Glutamatergic neuron (in vitro differentiated cells): ENCODE measurements at regions not wholly inside any gene's neighbourhood (a gene's known extent, or its start where the extent isn't known, plus 50 kb on each side); places are given as distances from the start of the nearest gene placed in this dataset.

Experiments
- DNase-seq: peaks from one replicate; pipeline ENCODE4 v3.0.0; 2022
- H3K27ac Mint-ChIP-seq: one replicate; pipeline ENCODE4 v1.8.0; 2020; ENCODE audit warnings: mild to moderate bottlenecking, mixed read lengths, inconsistent platforms; ENCODE audit not compliant: unreplicated experiment
- H3K27me3 Mint-ChIP-seq: one replicate; pipeline ENCODE4 v1.8.0; 2020; ENCODE audit warnings: mild to moderate bottlenecking, moderate library complexity, mixed read lengths, inconsistent platforms; ENCODE audit not compliant: unreplicated experiment
- H3K36me3 Mint-ChIP-seq: one replicate; pipeline ENCODE4 v1.8.0; 2020; ENCODE audit warnings: mild to moderate bottlenecking, mixed read lengths, inconsistent platforms; ENCODE audit not compliant: unreplicated experiment
- H3K4me1 Mint-ChIP-seq: one replicate; pipeline ENCODE4 v1.8.0; 2020; ENCODE audit warnings: mild to moderate bottlenecking, low read depth, mixed read lengths, inconsistent platforms; ENCODE audit not compliant: unreplicated experiment
- H3K4me3 Mint-ChIP-seq: one replicate; pipeline ENCODE4 v1.8.0; 2020; ENCODE audit warnings: mild to moderate bottlenecking, mixed read lengths, inconsistent platforms; ENCODE audit not compliant: unreplicated experiment
- H3K9me3 Mint-ChIP-seq: one replicate; pipeline ENCODE4 v1.8.0; 2020; ENCODE audit warnings: mild to moderate bottlenecking, moderate library complexity, mixed read lengths, inconsistent platforms; ENCODE audit not compliant: unreplicated experiment
- TF ChIP-seq, protein P1 (sequence below): fragments of 200-600 bp; sonication (generic); IDR thresholded peaks from one replicate; pipeline ENCODE4 v1.5.0; 2021; ENCODE audit not compliant: partially characterized antibody, unreplicated experiment

GRCh38 chr13:55361141-55361540 lies 1779.6 kb upstream of the PRR20A start:
- no peaks in the 10 kb centered on the region for H3K27me3 Mint-ChIP-seq
- no peak for DNase-seq
- no peaks in the 10 kb centered on the region for H3K9me3 Mint-ChIP-seq
- peaks cover 2% of the 10 kb centered on the region for H3K4me1 Mint-ChIP-seq
- H3K36me3 Mint-ChIP-seq: no peaks in the 10 kb centered on the region
- H3K4me3 Mint-ChIP-seq: no peak overlapping the region
- H3K27ac Mint-ChIP-seq: no peak overlapping the region
- TF ChIP-seq, protein P1, sequence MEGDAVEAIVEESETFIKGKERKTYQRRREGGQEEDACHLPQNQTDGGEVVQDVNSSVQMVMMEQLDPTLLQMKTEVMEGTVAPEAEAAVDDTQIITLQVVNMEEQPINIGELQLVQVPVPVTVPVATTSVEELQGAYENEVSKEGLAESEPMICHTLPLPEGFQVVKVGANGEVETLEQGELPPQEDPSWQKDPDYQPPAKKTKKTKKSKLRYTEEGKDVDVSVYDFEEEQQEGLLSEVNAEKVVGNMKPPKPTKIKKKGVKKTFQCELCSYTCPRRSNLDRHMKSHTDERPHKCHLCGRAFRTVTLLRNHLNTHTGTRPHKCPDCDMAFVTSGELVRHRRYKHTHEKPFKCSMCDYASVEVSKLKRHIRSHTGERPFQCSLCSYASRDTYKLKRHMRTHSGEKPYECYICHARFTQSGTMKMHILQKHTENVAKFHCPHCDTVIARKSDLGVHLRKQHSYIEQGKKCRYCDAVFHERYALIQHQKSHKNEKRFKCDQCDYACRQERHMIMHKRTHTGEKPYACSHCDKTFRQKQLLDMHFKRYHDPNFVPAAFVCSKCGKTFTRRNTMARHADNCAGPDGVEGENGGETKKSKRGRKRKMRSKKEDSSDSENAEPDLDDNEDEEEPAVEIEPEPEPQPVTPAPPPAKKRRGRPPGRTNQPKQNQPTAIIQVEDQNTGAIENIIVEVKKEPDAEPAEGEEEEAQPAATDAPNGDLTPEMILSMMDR: no peak

GRCh38 chr13:55366676-55367075 lies 1774.0 kb upstream of the PRR20A start:
- Mint-ChIP-seq H3K4me3 (no peak overlapping the region), H3K27me3 (no peaks in the 10 kb centered on the region), H3K9me3 (no peaks in the 10 kb centered on the region), H3K27ac (no peak overlapping the region), H3K36me3 (no peaks in the 10 kb centered on the region), H3K4me1 (no peaks in the 10 kb centered on the region)
- DNase-seq: no peak
- TF ChIP-seq, protein P1: no peak

DNA sequence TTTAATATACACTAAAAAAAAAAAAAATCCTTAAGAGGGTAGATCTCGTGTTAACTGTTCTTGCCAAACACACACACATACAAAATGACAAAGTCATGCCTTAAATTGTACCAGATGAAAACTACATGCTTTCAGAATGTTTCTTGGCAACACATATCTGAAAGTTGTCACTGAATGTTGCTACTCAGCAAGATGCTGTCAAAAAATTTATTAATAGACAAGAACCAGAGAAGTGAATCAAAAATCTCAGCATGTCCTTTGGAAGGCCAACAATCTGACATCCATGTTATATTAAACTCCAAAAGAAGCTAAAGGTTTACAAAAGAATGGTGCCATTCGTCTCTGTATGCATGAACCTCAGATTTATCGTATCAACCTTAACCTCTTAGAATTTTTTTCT lies 1746.2 kb upstream of the PRR20A start:
- TF ChIP-seq, protein P1: no peak
- H3K4me3 Mint-ChIP-seq: no peak overlapping the region
- peaks cover 5% of the 10 kb centered on the region for H3K36me3 Mint-ChIP-seq
- no peaks in the 10 kb centered on the region for H3K27me3 Mint-ChIP-seq
- peaks cover 2% of the 10 kb centered on the region for H3K9me3 Mint-ChIP-seq
- no peaks in the 10 kb centered on the region for H3K4me1 Mint-ChIP-seq
- no peak for DNase-seq
- no peak overlapping the region for H3K27ac Mint-ChIP-seq

- no peak for DNase-seq
- Mint-ChIP-seq H3K4me1 (no peaks in the 10 kb centered on the region), H3K27me3 (no peaks in the 10 kb centered on the region), H3K27ac (no peak overlapping the region), H3K9me3 (no peaks in the 10 kb centered on the region), H3K36me3 (no peaks in the 10 kb centered on the region), H3K4me3 (no peak overlapping the region)
- TF ChIP-seq, protein P1: no peak
These were observed 1737.8 kb upstream of the PRR20A start for GRCh38 chr13:55402870-55403269.

DNA sequence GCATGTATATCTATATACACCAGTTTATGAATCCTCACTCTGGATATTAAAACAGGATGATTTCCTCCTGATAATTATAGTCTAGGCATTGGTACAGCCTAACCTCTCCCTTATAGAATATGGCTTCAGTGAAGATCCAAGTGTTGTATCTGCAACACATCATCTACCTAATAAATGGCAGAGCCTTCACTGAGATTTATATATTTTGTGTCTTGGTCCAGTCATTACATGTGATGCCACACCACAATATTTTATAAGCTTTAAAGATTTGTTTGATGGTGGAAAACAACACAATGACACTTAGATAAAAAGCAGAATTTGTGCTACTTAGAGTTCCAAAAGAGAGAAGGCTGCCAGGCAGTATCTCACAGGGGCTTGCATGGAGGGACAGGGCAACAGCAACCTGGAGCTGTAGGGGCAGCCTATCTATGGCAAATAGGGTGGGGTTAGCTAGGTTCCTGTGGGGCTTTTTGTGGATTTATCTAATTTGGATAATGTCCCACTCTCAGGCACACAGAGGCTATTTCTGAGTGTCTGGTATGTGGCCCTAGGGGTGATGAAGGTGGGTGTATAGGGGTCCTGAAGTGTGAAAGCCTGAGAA lies 1736.7 kb upstream of the PRR20A start:
- Mint-ChIP-seq H3K27ac (no peak overlapping the region), H3K36me3 (no peaks in the 10 kb centered on the region)

More for the DNA sequence above, 1736.7 kb upstream of the PRR20A start:
- Mint-ChIP-seq H3K4me3 (no peak overlapping the region), H3K27me3 (no peaks in the 10 kb centered on the region), H3K4me1 (no peaks in the 10 kb centered on the region), H3K9me3 (no peaks in the 10 kb centered on the region)
- no peak for DNase-seq
- TF ChIP-seq, protein P1: no peak
